ENCODE measurements at regions not wholly inside any gene's neighbourhood (a gene's known extent, or its start where the extent isn't known, plus 50 kb on each side); places are given as distances from the start of the nearest gene placed in this dataset.

- Histone ChIP-seq H2AFZ (ENCODE audit: low read depth, low read length) (no peak overlapping the region), H3K27ac (ENCODE audit: low read length) (peak overlapping the region; percentile 81)
- ATAC-seq (ENCODE audit: insufficient read depth, low read depth) = peak; percentile 84
These were observed 466.0 kb upstream of the NR2F2 start for GRCh38 chr15:95864467-95864886.

GRCh38 chr15:95865330-95865739, 465.2 kb upstream of the NR2F2 start:
- Histone ChIP-seq H3K36me3 (ENCODE audit: insufficient read depth, low read length) (no peaks in the 10 kb centered on the region), H3K27me3 (ENCODE audit: insufficient read depth, low read length, poor library complexity) (no peaks in the 10 kb centered on the region), H3K9ac (ENCODE audit: low read depth, low read length) (0 out of 2 replicates have a peak overlapping the region, but pooled peaks have one; percentile 7), H3K4me3 (ENCODE audit: low read depth in 1 of 2, low read length in 2 of 2) (no peak overlapping the region), H3K27ac (ENCODE audit: low read length) (peak overlapping the region; percentile 81), H3K4me2 (ENCODE audit: insufficient read depth, low read length) (no peak overlapping the region), H4K20me1 (ENCODE audit: insufficient read depth, low read length) (no peaks in the 10 kb centered on the region), H3K4me1 (ENCODE audit: insufficient read depth, low read length) (peaks cover 68% of the 10 kb centered on the region), H3K9me3 (ENCODE audit: insufficient read depth, low read length, severe bottlenecking) (no peaks in the 10 kb centered on the region), H3K79me2 (ENCODE audit: insufficient read depth, low read length) (no peaks in the 10 kb centered on the region), H2AFZ (ENCODE audit: low read depth, low read length) (no peak overlapping the region)
- TF ChIP-seq EZH2 (IDR thresholded peaks at IDR 0.05; ENCODE audit: borderline replicate concordance, low read depth, low read length, severe bottlenecking) = no peak
- DNase-seq = no peak
- ATAC-seq (ENCODE audit: insufficient read depth, low read depth) = no peak

More at GRCh38 chr15:95864467-95864886, 466.0 kb upstream of the NR2F2 start:
- Histone ChIP-seq H3K4me3 (ENCODE audit: low read depth in 1 of 2, low read length in 2 of 2) (no peak overlapping the region), H4K20me1 (ENCODE audit: insufficient read depth, low read length) (no peaks in the 10 kb centered on the region), H3K79me2 (ENCODE audit: insufficient read depth, low read length) (no peaks in the 10 kb centered on the region), H3K27me3 (ENCODE audit: insufficient read depth, low read length, poor library complexity) (no peaks in the 10 kb centered on the region), H3K36me3 (ENCODE audit: insufficient read depth, low read length) (no peaks in the 10 kb centered on the region), H3K9ac (ENCODE audit: low read depth, low read length) (peak overlapping the region; percentile 35), H3K4me2 (ENCODE audit: insufficient read depth, low read length) (no peak overlapping the region), H3K9me3 (ENCODE audit: insufficient read depth, low read length, severe bottlenecking) (no peaks in the 10 kb centered on the region), H3K4me1 (ENCODE audit: insufficient read depth, low read length) (peaks cover 59% of the 10 kb centered on the region)
- no peak for TF ChIP-seq EZH2 (IDR thresholded peaks at IDR 0.05; ENCODE audit: borderline replicate concordance, low read depth, low read length, severe bottlenecking)
- no peak for TF ChIP-seq CTCF (IDR thresholded peaks at IDR 0.05; ENCODE audit: borderline replicate concordance, extremely low read depth, low read length, poor library complexity, severe bottlenecking)
- DNase-seq = peak; percentile 74

- Histone ChIP-seq H3K4me2 (ENCODE audit: insufficient read depth, low read length) (no peak overlapping the region), H3K36me3 (ENCODE audit: insufficient read depth, low read length) (no peaks in the 10 kb centered on the region), H3K79me2 (ENCODE audit: insufficient read depth, low read length) (no peaks in the 10 kb centered on the region), H4K20me1 (ENCODE audit: insufficient read depth, low read length) (no peaks in the 10 kb centered on the region), H3K9ac (ENCODE audit: low read depth, low read length) (no peak overlapping the region), H3K4me3 (ENCODE audit: low read depth in 1 of 2, low read length in 2 of 2) (no peak overlapping the region), H3K9me3 (ENCODE audit: insufficient read depth, low read length, severe bottlenecking) (no peaks in the 10 kb centered on the region), H3K27me3 (ENCODE audit: insufficient read depth, low read length, poor library complexity) (no peaks in the 10 kb centered on the region), H2AFZ (ENCODE audit: low read depth, low read length) (no peak overlapping the region), H3K27ac (ENCODE audit: low read length) (no peak overlapping the region), H3K4me1 (ENCODE audit: insufficient read depth, low read length) (peaks cover 83% of the 10 kb centered on the region)
- ATAC-seq (ENCODE audit: insufficient read depth, low read depth) = no peak
- TF ChIP-seq CTCF (IDR thresholded peaks at IDR 0.05; ENCODE audit: borderline replicate concordance, extremely low read depth, low read length, poor library complexity, severe bottlenecking) (no peak), EZH2 (IDR thresholded peaks at IDR 0.05; ENCODE audit: borderline replicate concordance, low read depth, low read length, severe bottlenecking) (no peak)
- DNase-seq = no peak
These were observed 463.6 kb upstream of the NR2F2 start for GRCh38 chr15:95866711-95867440.

- H3K4me1 ChIP-seq (ENCODE audit: insufficient read depth, low read length) = peaks cover 91% of the 10 kb centered on the region
- no peaks in the 10 kb centered on the region for H3K36me3 ChIP-seq (ENCODE audit: insufficient read depth, low read length)
- H3K4me2 ChIP-seq (ENCODE audit: insufficient read depth, low read length) = peak overlapping the region; percentile 14
- H3K9me3 ChIP-seq (ENCODE audit: insufficient read depth, low read length, severe bottlenecking) = no peaks in the 10 kb centered on the region
- no peaks in the 10 kb centered on the region for H3K79me2 ChIP-seq (ENCODE audit: insufficient read depth, low read length)
- ATAC-seq (ENCODE audit: insufficient read depth, low read depth) (peak; percentile 64), DNase-seq (peak; percentile 49)
- no peak overlapping the region for H2AFZ ChIP-seq (ENCODE audit: low read depth, low read length)
- H3K4me3 ChIP-seq (ENCODE audit: low read depth in 1 of 2, low read length in 2 of 2) = no peak overlapping the region
- peak overlapping the region; percentile 32; the same call in 1 of the 2 replicates for H3K9ac ChIP-seq (ENCODE audit: low read depth, low read length)
- H4K20me1 ChIP-seq (ENCODE audit: insufficient read depth, low read length) = no peaks in the 10 kb centered on the region
- peak overlapping the region; percentile 82 for H3K27ac ChIP-seq (ENCODE audit: low read length)
- no peaks in the 10 kb centered on the region for H3K27me3 ChIP-seq (ENCODE audit: insufficient read depth, low read length, poor library complexity)
- TF ChIP-seq EZH2 (IDR thresholded peaks at IDR 0.05; ENCODE audit: borderline replicate concordance, low read depth, low read length, severe bottlenecking) (no peak), CTCF (IDR thresholded peaks at IDR 0.05; ENCODE audit: borderline replicate concordance, extremely low read depth, low read length, poor library complexity, severe bottlenecking) (no peak)
These were observed 462.1 kb upstream of the NR2F2 start for GRCh38 chr15:95868450-95868849.
